Endothelial cell of umbilical vein (primary cell): ENCODE measurements at regions not wholly inside any gene's neighbourhood (a gene's known extent, or its start where the extent isn't known, plus 50 kb on each side); places are given as distances from the start of the nearest gene placed in this dataset.

ENCODE experiments used
- BruUV-seq: library from RNA; stranded (reverse); fragments of 400-500 nt; replicated peaks from 2 replicates; lab custom pipeline; 2021; lab: Mats Ljungman, UMichigan
- CTCF ChIA-PET: fragments of 300-600, 350-600 bp; sonication (Branson Sonifier 250); formaldehyde crosslinking; loops from one replicate; lab custom pipeline; 2021; ENCODE audit warnings: antibody characterized with exemption, inconsistent platforms; lab: Charles Lee
- POLR2A ChIA-PET: fragments of 300-600, 350-600 bp; sonication (Branson Sonifier 250); formaldehyde crosslinking; loops from one replicate; lab custom pipeline; 2021; ENCODE audit warnings: antibody characterized with exemption, inconsistent platforms; lab: Charles Lee
- DNase-seq: peaks from one replicate; pipeline ENCODE4 v3.0.0-alpha.2; 2011; ENCODE audit warnings: low read depth, low spot score
- FAIRE-seq: peaks from 2 replicates; lab custom pipeline; 2011; peaks lifted over from hg19 to GRCh38; lab: Jason Lieb, UNC
- H2AFZ ChIP-seq: 2 replicates; pipeline ENCODE4 v1.6.0; 2012; ENCODE audit warnings: low read depth, low read length, control low read depth, inconsistent platforms
- H3K27ac ChIP-seq: 2 replicates; pipeline ENCODE4 v1.5.1; 2011; ENCODE audit warnings: low read depth, mild to moderate bottlenecking, control low read depth, low read length, moderate library complexity; ENCODE audit not compliant: insufficient read depth
- H3K27me3 ChIP-seq, 2 experiments: 2 replicates each; pipeline versions ENCODE4 v1.6.0 to v1.6.1; 2011; ENCODE audit warnings: low read length in 2 of 2, mixed read lengths in 1 of 2; ENCODE audit not compliant: control insufficient read depth in 2 of 2, insufficient read depth in 2 of 2
- H3K36me3 ChIP-seq, 2 experiments: 2 replicates in 1 of 2; 3 replicates in 1 of 2; pipeline ENCODE4 v1.5.1; 2011; ENCODE audit warnings: low read length in 2 of 2, mild to moderate bottlenecking in 1 of 2, moderate library complexity in 1 of 2; ENCODE audit not compliant: control insufficient read depth in 2 of 2, insufficient read depth in 2 of 2; ENCODE audit errors: extremely low read depth in 1 of 2
- H3K4me1 ChIP-seq: 3 replicates; pipeline ENCODE4 v1.5.1; 2011; ENCODE audit warnings: mild to moderate bottlenecking, low read length; ENCODE audit not compliant: control insufficient read depth, insufficient read depth; ENCODE audit errors: extremely low read depth
- H3K4me2 ChIP-seq: 2 replicates; pipeline ENCODE4 v1.6.1; 2011; ENCODE audit warnings: low read length, control low read depth, mixed read lengths; ENCODE audit not compliant: insufficient read depth
- H3K4me3 ChIP-seq, 3 experiments: fragments of 200-600 bp in 1 of 3; sonication (generic), shearing (Covaris generic) in 1 of 3; replicated peaks in 1 of 3; 2 replicates each; pipeline ENCODE4 v1.5.1; 2011 to 2016; ENCODE audit warnings: control low read depth in 3 of 3, low read length in 3 of 3, mild to moderate bottlenecking in 2 of 3, inconsistent platforms in 1 of 3, low read depth in 1 of 3, moderate library complexity in 1 of 3; ENCODE audit not compliant: insufficient read depth in 1 of 3
- H3K79me2 ChIP-seq: 2 replicates; pipeline ENCODE4 v1.6.0; 2012; ENCODE audit warnings: low read length, inconsistent platforms; ENCODE audit not compliant: control insufficient read depth, insufficient read depth
- H3K9ac ChIP-seq: replicated peaks from 2 replicates; pipeline ENCODE3; 2011; ENCODE audit warnings: low read length, control low read depth; ENCODE audit not compliant: insufficient read depth; ENCODE audit errors: extremely low read depth
- H3K9me1 ChIP-seq: replicated peaks from 3 replicates; pipeline ENCODE4 v1.6.0; 2011; ENCODE audit warnings: mild to moderate bottlenecking, low read length; ENCODE audit not compliant: control insufficient read depth, insufficient read depth; ENCODE audit errors: extremely low read depth
- H3K9me3 ChIP-seq: replicated peaks from 2 replicates; pipeline ENCODE4 v1.5.1; 2012; ENCODE audit warnings: low read length, inconsistent platforms; ENCODE audit not compliant: control insufficient read depth, insufficient read depth
- H4K20me1 ChIP-seq: replicated peaks from 2 replicates; pipeline ENCODE3; 2011; ENCODE audit warnings: mild to moderate bottlenecking, low read length; ENCODE audit not compliant: control insufficient read depth, insufficient read depth; ENCODE audit errors: extremely low read depth
- EZH2 ChIP-seq: IDR thresholded peaks from 2 replicates; pipeline ENCODE4 v1.6.1; 2012; ENCODE audit warnings: borderline replicate concordance, low read depth, mild to moderate bottlenecking, moderate library complexity, low read length, inconsistent platforms; ENCODE audit not compliant: severe bottlenecking
- FOS ChIP-seq: IDR thresholded peaks from 2 replicates; pipeline ENCODE4 v1.6.1; 2011; ENCODE audit warnings: mild to moderate bottlenecking, low read length, moderate library complexity, borderline replicate concordance; ENCODE audit not compliant: insufficient read depth
- GATA2 ChIP-seq: IDR thresholded peaks from 2 replicates; pipeline ENCODE4 v1.7.0; 2011; ENCODE audit warnings: low read depth, mild to moderate bottlenecking, moderate library complexity, mixed read lengths, low read length; ENCODE audit not compliant: insufficient read length, insufficient read depth
- JUN ChIP-seq: IDR thresholded peaks from 2 replicates; pipeline ENCODE4 v1.6.1; 2011; ENCODE audit warnings: borderline replicate concordance, low read depth; ENCODE audit not compliant: insufficient read length, insufficient read depth
- MYC ChIP-seq: IDR thresholded peaks from one replicate; pipeline ENCODE4 v1.6.1; 2011; ENCODE audit warnings: mild to moderate bottlenecking, low read depth, low read length
- POLR2A ChIP-seq: IDR thresholded peaks from 2 replicates; pipeline ENCODE4 v1.6.1; 2012; ENCODE audit warnings: low read depth, mild to moderate bottlenecking, control low read depth, low read length
- POLR2AphosphoS5 ChIP-seq: IDR thresholded peaks from 2 replicates; pipeline ENCODE4 v1.6.1; 2012; ENCODE audit warnings: low read depth, mild to moderate bottlenecking, control low read depth, low read length, moderate library complexity; ENCODE audit not compliant: insufficient read depth
- dilution Hi-C: fragments of 300-500 bp; cut with MboI; formaldehyde crosslinking; loops from one replicate; pipeline ENCODE4 v1.15.0; 2019; ENCODE audit warnings: low sequenced_read_pairs; ENCODE audit not compliant: extremely low pct_ligation_motif_present
- intact Hi-C: fragments of 100-400 bp; cut with micrococcal nuclease; formaldehyde crosslinking; loops from one replicate; pipeline ENCODE4 v1.10.0; 2022
- TF ChIP-seq, protein P1 (sequence below): IDR thresholded peaks from 2 replicates; pipeline ENCODE4 v1.6.1; 2011; ENCODE audit not compliant: insufficient read depth, insufficient read length
- TF ChIP-seq, protein P2 (sequence below), 2 donors: IDR thresholded peaks; 1 replicate in 1 of 2; 2 replicates in 1 of 2; pipeline ENCODE4 v1.5.1; 2011; ENCODE audit warnings: low read length in 2 of 2, mild to moderate bottlenecking in 2 of 2, moderate library complexity in 2 of 2, control low read depth in 1 of 2, inconsistent platforms in 1 of 2, low read depth in 1 of 2; ENCODE audit not compliant: insufficient read depth in 1 of 2; ENCODE audit errors: extremely low read depth in 1 of 2

DNA sequence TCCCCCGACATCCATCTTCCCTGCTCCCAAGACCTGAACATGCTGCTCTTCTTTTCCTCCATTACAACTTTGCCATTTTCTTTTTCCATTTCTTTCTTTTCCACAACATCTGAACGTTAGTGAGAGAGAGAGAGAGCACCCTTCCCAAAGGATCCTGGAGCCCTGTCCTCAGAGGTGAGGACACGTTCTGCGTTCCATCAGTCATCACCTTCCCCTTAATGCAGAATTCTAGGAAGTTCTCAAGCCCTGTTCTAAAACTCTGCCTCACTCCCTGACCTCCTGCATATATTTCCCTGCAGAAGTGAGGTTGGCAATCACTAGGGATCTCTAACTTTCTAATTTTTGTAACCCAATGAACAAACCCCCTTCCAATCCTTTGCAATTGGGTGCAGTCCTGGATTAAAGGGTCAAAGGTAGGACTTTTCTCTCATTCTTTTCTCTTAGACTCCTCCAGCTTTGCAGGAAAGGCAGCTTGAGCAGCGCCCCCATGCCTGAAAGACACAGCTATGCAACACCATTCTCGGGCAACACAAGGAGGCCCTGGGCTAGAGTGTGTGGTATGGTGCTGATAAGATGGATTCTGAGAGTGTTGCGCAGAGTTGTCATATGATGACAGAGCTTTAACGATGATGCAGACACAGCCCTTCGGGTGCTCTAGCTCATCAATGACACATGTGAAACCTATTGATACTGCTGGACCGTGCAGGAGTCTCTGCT is 59.2 kb upstream of the TNR start:
- no peaks in the 10 kb centered on the region for H3K27me3 ChIP-seq
- DNase-seq, result no peak
- no peaks in the 10 kb centered on the region for H3K9me3 ChIP-seq
- H3K4me3 ChIP-seq, result no peak overlapping the region
- H3K79me2 ChIP-seq, result no peaks in the 10 kb centered on the region
- no peak overlapping the region for H3K27ac ChIP-seq
- no peak overlapping the region for H3K4me2 ChIP-seq
- no peaks in the 10 kb centered on the region for H3K36me3 ChIP-seq
- no peak for FAIRE-seq
- intact Hi-C loops, result no loop called here
- no peaks in the 10 kb centered on the region for H4K20me1 ChIP-seq
- TF ChIP-seq, protein P1, sequence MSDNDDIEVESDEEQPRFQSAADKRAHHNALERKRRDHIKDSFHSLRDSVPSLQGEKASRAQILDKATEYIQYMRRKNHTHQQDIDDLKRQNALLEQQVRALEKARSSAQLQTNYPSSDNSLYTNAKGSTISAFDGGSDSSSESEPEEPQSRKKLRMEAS, result no peak
- no peak for TF ChIP-seq POLR2A
- TF ChIP-seq FOS, result no peak
- TF ChIP-seq EZH2, result no peak
- TF ChIP-seq MYC, result no peak
- TF ChIP-seq GATA2, result no peak
- TF ChIP-seq, protein P2, sequence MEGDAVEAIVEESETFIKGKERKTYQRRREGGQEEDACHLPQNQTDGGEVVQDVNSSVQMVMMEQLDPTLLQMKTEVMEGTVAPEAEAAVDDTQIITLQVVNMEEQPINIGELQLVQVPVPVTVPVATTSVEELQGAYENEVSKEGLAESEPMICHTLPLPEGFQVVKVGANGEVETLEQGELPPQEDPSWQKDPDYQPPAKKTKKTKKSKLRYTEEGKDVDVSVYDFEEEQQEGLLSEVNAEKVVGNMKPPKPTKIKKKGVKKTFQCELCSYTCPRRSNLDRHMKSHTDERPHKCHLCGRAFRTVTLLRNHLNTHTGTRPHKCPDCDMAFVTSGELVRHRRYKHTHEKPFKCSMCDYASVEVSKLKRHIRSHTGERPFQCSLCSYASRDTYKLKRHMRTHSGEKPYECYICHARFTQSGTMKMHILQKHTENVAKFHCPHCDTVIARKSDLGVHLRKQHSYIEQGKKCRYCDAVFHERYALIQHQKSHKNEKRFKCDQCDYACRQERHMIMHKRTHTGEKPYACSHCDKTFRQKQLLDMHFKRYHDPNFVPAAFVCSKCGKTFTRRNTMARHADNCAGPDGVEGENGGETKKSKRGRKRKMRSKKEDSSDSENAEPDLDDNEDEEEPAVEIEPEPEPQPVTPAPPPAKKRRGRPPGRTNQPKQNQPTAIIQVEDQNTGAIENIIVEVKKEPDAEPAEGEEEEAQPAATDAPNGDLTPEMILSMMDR (IDR thresholded peaks at IDR 0.05; ENCODE audit: extremely low read depth in 1 of 2, insufficient read depth in 1 of 2, low read depth in 1 of 2, low read length in 2 of 2), result no peak
- TF ChIP-seq JUN, result no peak
- no peak for TF ChIP-seq POLR2AphosphoS5
- no peaks in the 10 kb centered on the region for H3K9me1 ChIP-seq
- H3K4me1 ChIP-seq, result no peaks in the 10 kb centered on the region
- H3K9ac ChIP-seq, result no peak overlapping the region
- dilution Hi-C loops, result no loop called here
- no TSS peak for BruUV-seq
- CTCF ChIA-PET, result interaction anchor here (1.3 kb wide), 1 partner anchor 19 kb away, joined by 3 read pairs; no protein-coding TSS in a partner anchor
- POLR2A ChIA-PET, result no interaction called here
- no peak overlapping the region for H2AFZ ChIP-seq
